ENCODE measurements at regions not wholly inside any gene's neighbourhood (a gene's known extent, or its start where the extent isn't known, plus 50 kb on each side); places are given as distances from the start of the nearest gene placed in this dataset.
"Not testable (repeated sequence)": the region's sequence is repeated elsewhere in the genome, so short reads cannot be mapped to it uniquely, and the experiment has no call there.

GRCh38 chr3:139136469-139137202 lies 91.9 kb upstream of the PRR23C start:
- no peak for DNase-seq

DNA sequence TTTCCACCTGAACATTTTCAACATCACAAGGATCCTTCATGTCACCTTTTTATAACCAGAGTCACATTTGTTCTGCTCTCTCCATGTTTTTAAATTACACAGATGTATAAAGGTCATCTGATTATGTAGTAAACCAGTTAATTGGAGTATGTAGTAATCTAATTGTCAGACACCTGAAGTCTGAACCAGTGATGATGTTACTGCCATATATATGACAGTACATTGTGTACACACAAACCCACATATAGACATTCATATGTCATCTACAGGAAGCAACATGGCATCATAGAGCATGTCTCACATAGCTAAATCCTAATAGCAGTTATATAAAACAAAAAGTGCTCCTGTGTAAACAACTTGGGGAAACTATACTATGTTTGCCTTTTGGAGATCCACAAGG lies 95.9 kb upstream of the PRR23C start:
- no peak for DNase-seq

- DNase-seq = not testable (repeated sequence)
These were observed 101.3 kb upstream of the PRR23C start for GRCh38 chr3:139145980-139146379.

DNA sequence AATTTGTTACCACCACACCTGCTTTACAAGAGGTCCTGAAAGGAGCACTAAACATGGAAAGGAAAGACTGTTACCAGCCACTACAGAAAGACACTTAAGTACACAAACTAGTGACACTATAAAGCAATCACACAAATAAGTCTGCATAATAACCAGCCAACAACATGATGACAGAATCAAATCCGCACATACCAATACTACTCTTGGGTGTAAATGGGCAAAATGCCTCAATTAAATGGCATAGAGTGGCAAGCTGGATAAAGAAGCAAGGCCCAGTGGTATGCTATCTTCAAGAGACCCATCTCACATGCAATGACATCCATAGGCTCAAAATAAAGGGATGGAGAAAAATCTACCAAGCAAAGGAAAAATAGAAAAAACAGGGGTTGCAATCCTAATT lies 106.8 kb upstream of the PRR23C start:
- no peak for DNase-seq

DNA sequence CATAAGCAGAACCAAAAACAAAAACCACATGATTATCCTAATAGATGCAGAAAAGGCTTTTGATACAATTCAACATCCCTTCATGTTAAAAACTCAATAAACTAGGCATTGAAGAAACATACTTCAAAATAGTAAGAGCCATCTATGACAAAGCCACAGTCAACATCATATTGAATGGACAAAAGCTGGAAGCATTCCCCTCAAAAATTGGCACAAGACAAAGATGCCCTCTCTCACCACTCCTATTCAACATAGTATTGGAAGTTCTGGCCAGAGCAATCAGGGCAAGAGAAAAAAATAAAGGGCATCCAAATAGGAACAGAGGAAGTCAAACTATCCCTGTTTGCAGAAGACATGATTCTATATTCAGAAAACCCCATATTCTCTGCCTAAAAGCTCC lies 108.7 kb upstream of the PRR23C start:
- not testable (repeated sequence) for DNase-seq

- no peak for DNase-seq
These were observed 112.7 kb upstream of the PRR23C start for GRCh38 chr3:139157161-139157932.

DNA sequence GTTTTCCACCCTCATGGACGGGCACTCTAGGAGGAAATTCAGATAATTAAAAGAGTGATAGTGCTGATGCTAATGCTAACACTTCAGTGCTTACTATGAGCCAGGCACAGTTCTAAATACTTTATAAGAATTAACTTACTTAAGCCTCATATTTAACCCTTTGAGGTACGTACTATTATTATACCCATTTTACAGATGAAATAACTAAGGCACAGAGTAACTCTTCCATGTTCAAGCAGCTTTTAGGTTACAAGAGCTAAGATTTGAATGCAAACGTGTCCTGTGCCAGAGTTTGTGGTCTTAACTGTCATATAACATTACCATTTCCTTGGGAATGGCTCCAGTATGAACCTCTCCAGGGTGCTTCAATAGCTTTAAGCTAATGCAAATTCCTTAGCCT lies 114.7 kb upstream of the PRR23C start:
- DNase-seq = no peak

DNA sequence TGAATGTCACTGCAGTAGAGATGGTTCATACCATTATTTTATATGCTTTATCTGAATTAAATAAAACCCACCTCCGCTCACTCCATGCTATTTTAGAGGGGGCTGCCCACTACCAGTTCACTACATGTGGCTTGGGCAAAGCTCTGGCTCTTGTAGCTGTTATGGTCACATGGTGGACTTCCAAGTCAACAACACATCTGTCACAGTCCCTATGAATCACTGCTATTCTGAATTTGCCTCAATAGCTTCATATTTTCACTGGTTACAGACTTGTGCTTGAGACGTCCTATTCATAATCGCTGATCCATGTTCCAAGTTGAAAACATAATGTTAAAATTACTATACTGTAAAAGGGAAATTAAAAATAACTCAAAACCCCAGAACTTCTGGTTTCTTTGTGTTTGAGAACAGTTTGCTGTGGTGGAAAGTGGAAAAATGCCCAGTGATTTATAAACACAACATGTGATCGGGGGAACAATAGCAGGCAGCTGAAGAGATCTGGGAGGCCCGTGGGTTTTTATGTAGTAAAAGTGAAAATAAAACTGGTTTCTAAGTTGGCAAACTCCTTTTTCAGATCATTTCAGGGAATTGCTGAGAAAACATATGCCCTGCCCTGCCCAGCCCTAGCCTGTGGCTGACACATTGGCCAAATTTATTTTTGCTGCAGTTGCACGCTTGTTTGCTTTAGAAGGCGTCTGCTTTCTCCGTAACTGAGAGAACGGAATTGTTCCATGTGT lies 128.8 kb upstream of the PRR23C start:
- DNase-seq = peak; percentile 53

- no peak for DNase-seq
These were observed 135.8 kb upstream of the PRR23C start for GRCh38 chr3:139180489-139180888.

GRCh38 chr3:139182143-139182542 lies 137.5 kb upstream of the PRR23C start:
- no peak for DNase-seq

DNA sequence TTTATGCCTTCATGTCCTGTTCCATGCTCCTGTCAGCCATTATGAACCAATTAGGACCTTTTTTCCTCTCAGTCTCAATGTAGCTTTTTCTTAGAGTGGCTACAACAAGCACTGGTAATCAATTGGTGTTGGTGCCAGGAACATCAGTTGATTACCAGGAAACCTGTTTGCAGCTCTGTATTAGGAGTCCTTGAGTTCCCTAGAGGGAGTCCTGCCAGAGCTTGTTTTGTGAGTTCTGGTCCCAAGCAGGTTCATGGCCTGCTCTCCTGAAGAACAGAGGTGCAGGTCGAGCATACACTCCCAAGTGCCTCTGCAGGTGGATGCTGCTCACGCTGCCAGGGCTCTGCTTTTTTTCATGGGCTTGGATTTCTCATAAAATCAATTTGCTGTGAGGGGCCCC lies 137.9 kb upstream of the PRR23C start:
- DNase-seq = no peak

DNA sequence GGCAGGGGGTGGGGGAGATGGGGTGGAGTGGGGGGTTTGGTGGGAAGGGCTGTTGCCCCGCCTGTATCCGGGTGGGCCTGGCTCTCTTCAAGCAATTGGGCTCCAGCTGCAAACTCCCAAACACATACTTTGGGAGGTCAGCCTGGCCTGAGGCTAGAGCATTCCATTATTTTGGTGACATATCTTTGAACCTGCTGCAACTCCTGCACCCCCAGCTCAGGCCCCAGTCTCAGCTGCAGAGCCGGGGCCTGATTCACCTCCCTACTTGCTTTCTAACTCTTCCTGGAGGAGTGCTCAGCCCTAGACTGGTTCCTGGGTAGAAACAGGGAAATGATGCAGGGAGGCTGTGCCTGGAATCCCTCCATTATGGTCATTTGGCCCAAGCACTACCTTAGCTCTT lies 140.8 kb upstream of the PRR23C start:
- no peak for DNase-seq

DNA sequence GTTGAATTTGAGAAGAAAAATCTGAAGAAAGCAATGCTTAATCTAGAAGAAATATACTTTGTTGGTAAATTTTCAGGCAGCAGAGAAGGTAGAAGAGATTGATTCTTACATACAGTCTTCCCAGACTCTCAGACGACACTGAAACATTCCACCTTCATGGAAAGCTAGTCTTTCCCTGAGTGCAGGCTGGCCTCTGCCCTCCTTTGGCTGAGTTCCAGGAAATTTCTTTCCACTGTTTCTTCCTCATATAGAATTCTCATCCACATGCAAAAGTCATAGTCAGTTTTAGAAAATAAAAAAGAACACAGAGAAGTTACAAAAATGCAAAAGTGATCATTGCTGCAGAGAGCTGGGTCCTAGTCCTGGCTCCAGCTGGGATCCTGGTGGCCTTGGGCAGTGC lies 142.5 kb upstream of the PRR23C start:
- DNase-seq = no peak

DNA sequence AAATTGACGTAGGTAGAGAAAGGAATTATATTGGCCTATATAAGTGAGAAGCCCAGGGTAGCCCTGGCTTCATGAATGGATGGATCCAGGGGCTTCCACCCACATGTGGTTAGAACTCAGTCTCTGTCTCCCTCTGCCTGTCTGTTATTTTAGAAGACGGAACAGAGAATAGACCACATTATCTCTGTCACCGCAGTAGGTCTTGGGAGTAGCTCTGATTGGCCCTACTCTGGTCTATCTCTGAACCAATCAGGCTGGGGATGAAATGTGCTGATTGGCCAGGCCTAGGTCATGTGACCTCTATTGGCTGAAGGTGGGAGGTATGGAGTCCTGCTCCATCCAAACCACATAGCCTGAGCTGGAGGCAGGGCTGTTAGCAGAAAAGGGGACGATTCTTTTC lies 143.0 kb upstream of the PRR23C start:
- DNase-seq = no peak

- no peak for DNase-seq
These were observed 145.3 kb upstream of the PRR23C start for GRCh38 chr3:139189943-139190342.

DNA sequence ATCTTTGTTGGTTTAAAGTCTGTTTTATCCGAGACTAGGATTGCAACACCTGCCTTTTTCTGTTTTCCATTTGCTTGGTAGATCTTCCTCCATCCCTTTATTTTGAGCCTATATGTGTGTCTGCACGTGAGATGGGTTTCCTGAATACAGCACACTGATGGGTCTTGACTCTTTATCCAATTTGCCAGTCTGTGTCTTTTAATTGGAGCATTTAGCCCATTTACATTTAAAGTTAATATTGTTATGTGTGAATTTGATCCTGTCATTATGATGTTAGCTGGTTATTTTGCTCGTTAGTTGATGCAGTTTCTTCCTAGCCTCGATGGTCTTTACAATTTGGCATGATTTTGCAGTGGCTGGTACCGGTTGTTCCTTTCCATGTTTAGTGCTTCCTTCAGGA lies 149.4 kb upstream of the MRPS22 start:
- not testable (repeated sequence) for DNase-seq

GRCh38 chr3:139196146-139196545 lies 147.7 kb upstream of the MRPS22 start:
- DNase-seq = not testable (repeated sequence)

DNA sequence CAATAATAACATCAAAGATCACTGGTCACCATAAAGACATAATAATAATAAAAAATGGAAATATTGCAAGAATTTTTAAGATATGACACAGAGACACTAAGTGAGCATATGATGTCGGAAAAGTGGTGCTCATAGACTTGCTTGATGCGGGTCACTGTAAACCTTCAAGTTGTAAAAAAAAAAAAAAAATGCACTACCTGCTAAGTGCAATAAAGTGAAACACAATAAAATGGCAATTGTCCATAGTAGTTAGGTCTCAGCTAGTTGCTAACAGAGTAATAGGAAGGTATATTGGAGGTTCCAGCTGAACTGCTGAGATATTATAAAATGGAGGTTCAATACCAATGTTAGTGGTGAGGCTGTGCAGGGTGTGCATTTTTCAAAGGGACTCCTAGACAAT lies 146.6 kb upstream of the MRPS22 start:
- no peak for DNase-seq

DNA sequence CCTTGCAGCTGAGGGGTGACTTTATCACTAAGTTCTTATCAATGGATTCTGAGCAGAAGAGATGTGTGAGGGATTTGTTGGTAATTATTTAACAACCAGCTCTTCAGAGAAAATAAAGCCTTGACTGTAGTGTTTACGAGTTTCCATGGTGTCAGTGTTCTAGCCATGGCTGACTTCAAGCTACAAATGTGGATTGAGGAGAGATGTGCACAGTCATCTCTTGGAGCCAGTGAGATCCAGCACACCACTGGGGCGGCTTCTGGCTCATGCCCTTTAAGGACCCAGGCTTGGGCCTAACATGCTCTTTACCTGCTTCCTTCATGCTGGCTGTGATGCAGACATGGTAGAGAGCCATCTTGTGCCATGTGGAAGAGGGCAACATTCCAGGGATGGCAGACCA lies 145.6 kb upstream of the MRPS22 start:
- no peak for DNase-seq

- DNase-seq = no peak
These were observed 144.9 kb upstream of the MRPS22 start for GRCh38 chr3:139198929-139199328.

DNA sequence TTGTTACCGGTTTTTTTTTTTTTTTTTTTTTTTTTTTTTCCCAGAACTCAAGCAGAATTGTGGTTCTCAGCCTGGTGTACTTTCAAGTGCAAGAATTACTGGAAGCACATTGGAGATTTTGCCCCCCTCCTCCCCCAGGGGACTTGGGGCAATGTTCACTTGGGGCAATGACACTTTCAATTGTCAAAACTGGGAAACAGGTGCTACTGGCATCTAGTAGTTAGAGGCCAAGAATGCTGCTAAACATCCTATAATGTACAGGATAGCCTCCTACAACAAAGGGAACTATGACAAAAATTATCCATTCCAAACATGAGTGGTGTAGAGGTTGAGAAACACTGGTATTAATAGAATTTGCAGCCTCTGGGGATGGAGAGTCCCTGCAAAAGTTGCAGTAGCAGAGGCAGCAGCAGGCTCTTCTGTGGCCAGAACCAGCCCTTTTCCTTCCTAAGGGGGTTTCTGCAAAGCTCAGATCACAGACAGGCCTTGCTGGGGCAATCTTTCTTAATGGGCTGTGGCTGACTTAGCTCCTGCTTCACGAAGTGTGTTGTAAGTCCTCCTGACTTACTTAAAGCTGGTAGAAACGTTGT lies 144.3 kb upstream of the MRPS22 start:
- no peak for DNase-seq

DNA sequence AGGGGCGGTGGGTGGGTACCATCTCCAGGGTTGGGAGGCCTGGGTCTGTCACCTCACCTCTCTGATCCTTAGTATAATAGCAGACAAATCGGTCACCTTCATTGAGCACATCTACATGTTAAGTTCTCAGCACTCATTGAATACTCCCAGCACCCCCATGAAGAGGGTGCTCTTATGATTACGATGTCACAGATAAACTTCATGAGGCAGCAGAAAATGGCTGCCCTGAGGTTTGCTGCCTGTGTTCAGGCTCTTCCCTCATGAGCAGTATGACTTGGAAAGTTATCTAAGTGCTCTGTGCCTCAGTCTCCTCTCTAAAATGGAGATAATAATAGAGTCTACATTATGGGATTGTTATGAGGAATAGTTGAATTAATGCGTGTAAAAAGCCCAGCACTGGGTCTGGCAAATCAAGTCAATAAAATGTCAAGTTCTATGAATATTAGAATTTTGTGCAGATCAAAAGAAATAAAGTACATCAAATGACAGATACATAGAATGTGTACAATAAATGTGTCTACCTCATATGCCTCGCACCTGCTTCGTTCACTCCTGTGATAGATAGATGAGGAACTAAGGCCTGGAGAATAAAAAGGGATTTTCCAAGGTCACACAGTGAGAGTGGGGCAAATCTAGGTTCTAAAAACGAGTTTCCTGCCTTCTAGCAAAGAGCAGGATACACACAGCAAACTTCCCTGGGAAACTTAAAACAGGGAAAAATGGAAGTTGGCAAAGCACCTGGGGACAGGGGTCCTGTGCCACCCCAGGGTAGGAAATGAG lies 142.2 kb upstream of the MRPS22 start:
- DNase-seq = no peak

Data from right forelimb (tissue), 1 donor.